H1 (cell line): ENCODE measurements at regions not wholly inside any gene's neighbourhood (a gene's known extent, or its start where the extent isn't known, plus 50 kb on each side); places are given as distances from the start of the nearest gene placed in this dataset.

ENCODE experiments used
- CTCF ChIA-PET: fragments of 300-600 bp; sonication (Branson Sonifier 250); formaldehyde crosslinking; loops from one replicate; lab custom pipeline; 2021; ENCODE audit not compliant: partially characterized antibody; lab: Charles Lee
- POLR2A ChIA-PET: fragments of 300-600 bp; sonication (Branson Sonifier 250); formaldehyde crosslinking; loops from one replicate; lab custom pipeline; 2021; ENCODE audit warnings: inconsistent platforms; ENCODE audit not compliant: partially characterized antibody; lab: Charles Lee
- DNase-seq, 2 experiments: peaks; one replicate each; pipeline versions ENCODE4 v3.0.0 to v3.0.0-alpha.2; 2010 to 2022; ENCODE audit warnings: low spot score in 2 of 2, low read depth in 1 of 2, mixed read lengths in 1 of 2
- FAIRE-seq: peaks from 2 replicates; lab custom pipeline; 2011; peaks lifted over from hg19 to GRCh38; lab: Jason Lieb, UNC
- H2AFZ ChIP-seq: 2 replicates; pipeline ENCODE4 v1.8.1; 2012; ENCODE audit warnings: low read length, inconsistent platforms
- H2AK5ac ChIP-seq: 2 replicates; pipeline ENCODE4 v1.6.1; 2013; ENCODE audit warnings: low read depth, low read length
- H2BK120ac ChIP-seq: replicated peaks from 2 replicates; pipeline ENCODE3; 2013; ENCODE audit warnings: low read depth, low read length, inconsistent platforms
- H2BK12ac ChIP-seq: 2 replicates; pipeline ENCODE4 v1.6.1; 2013; ENCODE audit warnings: low read depth, low read length
- H2BK15ac ChIP-seq: 2 replicates; pipeline ENCODE4 v1.6.1; 2013; ENCODE audit warnings: low read length
- H2BK20ac ChIP-seq: 2 replicates; pipeline ENCODE4 v1.6.1; 2013; ENCODE audit warnings: low read length
- H2BK5ac ChIP-seq: 2 replicates; pipeline ENCODE4 v1.6.1; 2013; ENCODE audit warnings: low read depth, low read length
- H3K14ac ChIP-seq: 2 replicates; pipeline ENCODE4 v1.6.1; 2013; ENCODE audit warnings: inconsistent platforms; ENCODE audit not compliant: insufficient read length
- H3K18ac ChIP-seq: 2 replicates; pipeline ENCODE4 v1.6.1; 2013; ENCODE audit warnings: low read length; ENCODE audit errors: extremely low read depth
- H3K23ac ChIP-seq: 2 replicates; pipeline ENCODE4 v1.6.1; 2013; ENCODE audit warnings: inconsistent platforms; ENCODE audit not compliant: insufficient read length
- H3K23me2 ChIP-seq: 2 replicates; pipeline ENCODE4 v1.6.1; 2013; ENCODE audit warnings: low read depth, low read length
- H3K27ac ChIP-seq: 2 replicates; pipeline ENCODE4 v1.6.1; 2011; ENCODE audit warnings: low read depth, low read length, inconsistent platforms
- H3K27me3 ChIP-seq, 4 experiments: replicated peaks in 1 of 4; 1 replicate in 1 of 4; 2 replicates in 3 of 4; pipeline versions ENCODE4 v1.6.1 to v1.8.1; 2011 to 2013; ENCODE audit warnings: low read length in 3 of 4, mild to moderate bottlenecking in 3 of 4, inconsistent platforms in 2 of 4, mixed read lengths in 2 of 4, moderate library complexity in 1 of 4; ENCODE audit not compliant: control insufficient read depth in 3 of 4, insufficient read depth in 3 of 4; ENCODE audit errors: extremely low read depth in 1 of 4
- H3K36me3 ChIP-seq, 4 experiments: 2 replicates each; pipeline versions ENCODE4 v1.6.1 to v1.8.1; 2011 to 2013; ENCODE audit warnings: mild to moderate bottlenecking in 4 of 4, low read length in 3 of 4, moderate library complexity in 2 of 4, control low read depth in 1 of 4, inconsistent platforms in 1 of 4; ENCODE audit not compliant: insufficient read depth in 4 of 4, control insufficient read depth in 2 of 4
- H3K4ac ChIP-seq: replicated peaks from 2 replicates; pipeline ENCODE3; 2013; ENCODE audit warnings: low read length, low read depth, mixed read lengths, inconsistent platforms; ENCODE audit not compliant: insufficient read length
- H3K4me1 ChIP-seq, 4 experiments: replicated peaks in 1 of 4; 1 replicate in 1 of 4; 2 replicates in 3 of 4; pipeline versions ENCODE4 v1.6.1 to v1.8.1; 2011 to 2013; ENCODE audit warnings: low read length in 3 of 4, inconsistent platforms in 2 of 4, mixed read lengths in 1 of 4; ENCODE audit not compliant: insufficient read depth in 4 of 4, control insufficient read depth in 3 of 4
- H3K4me2 ChIP-seq, 2 experiments: 2 replicates each; pipeline versions ENCODE4 v1.6.1 to v1.8.1; 2011 to 2013; ENCODE audit warnings: low read depth in 2 of 2, low read length in 2 of 2, control low read depth in 1 of 2, inconsistent platforms in 1 of 2, mild to moderate bottlenecking in 1 of 2; ENCODE audit not compliant: insufficient read depth in 1 of 2
- H3K4me3 ChIP-seq, 4 experiments: fragments of 200-600, 300-600 bp in 1 of 4; sonication (generic), shearing (Covaris generic), sonication (Bioruptor Twin) in 1 of 4; 2 replicates each; pipeline versions ENCODE4 v1.5.1 to v1.8.1; 2011 to 2016; ENCODE audit warnings: low read length in 4 of 4, low read depth in 3 of 4, control low read depth in 2 of 4, inconsistent platforms in 2 of 4, mild to moderate bottlenecking in 2 of 4, mixed read lengths in 1 of 4, moderate library complexity in 1 of 4; ENCODE audit not compliant: insufficient read depth in 2 of 4; ENCODE audit errors: extremely low read depth in 1 of 4
- H3K56ac ChIP-seq: replicated peaks from 2 replicates; pipeline ENCODE3; 2013; ENCODE audit warnings: low read depth, mild to moderate bottlenecking, mixed read lengths, low read length, inconsistent platforms; ENCODE audit not compliant: insufficient read length
- H3K79me1 ChIP-seq: 2 replicates; pipeline ENCODE4 v1.6.1; 2013; ENCODE audit warnings: low read depth, low read length, control low read depth
- H3K79me2 ChIP-seq, 2 experiments: 2 replicates each; pipeline versions ENCODE4 v1.6.1 to v1.8.1; 2012 to 2013; ENCODE audit warnings: low read length in 2 of 2, mild to moderate bottlenecking in 2 of 2, inconsistent platforms in 1 of 2; ENCODE audit not compliant: insufficient read depth in 2 of 2, control insufficient read depth in 1 of 2
- H3K9ac ChIP-seq, 4 experiments: replicated peaks in 1 of 4; 1 replicate in 1 of 4; 2 replicates in 3 of 4; pipeline versions ENCODE4 v1.6.1 to v1.8.1; 2011 to 2013; ENCODE audit warnings: low read depth in 3 of 4, low read length in 3 of 4, control low read depth in 2 of 4, mild to moderate bottlenecking in 2 of 4, moderate library complexity in 2 of 4, inconsistent platforms in 1 of 4; ENCODE audit errors: extremely low read depth in 1 of 4
- H3K9me3 ChIP-seq, 2 experiments: 2 replicates each; pipeline versions ENCODE4 v1.6.1 to v1.8.1; 2012 to 2013; ENCODE audit warnings: mild to moderate bottlenecking in 2 of 2, moderate library complexity in 2 of 2, control low read depth in 1 of 2, inconsistent platforms in 1 of 2, low read depth in 1 of 2, low read length in 1 of 2, mixed read lengths in 1 of 2; ENCODE audit not compliant: insufficient read depth in 2 of 2
- H4K20me1 ChIP-seq, 2 experiments: replicated peaks in 1 of 2; 2 replicates each; pipeline versions ENCODE3 to v1.8.1; 2011 to 2013; ENCODE audit warnings: inconsistent platforms in 2 of 2, low read length in 2 of 2, mild to moderate bottlenecking in 1 of 2; ENCODE audit not compliant: insufficient read depth in 2 of 2, control insufficient read depth in 1 of 2
- H4K5ac ChIP-seq: 2 replicates; pipeline ENCODE4 v1.6.1; 2013; ENCODE audit warnings: low read length, low read depth, mixed read lengths, inconsistent platforms; ENCODE audit not compliant: insufficient read length
- H4K8ac ChIP-seq: 2 replicates; pipeline ENCODE4 v1.8.0; 2013; ENCODE audit warnings: mild to moderate bottlenecking, moderate library complexity, low read length, inconsistent platforms; ENCODE audit not compliant: insufficient read depth; ENCODE audit errors: extremely low read depth
- H4K91ac ChIP-seq: replicated peaks from 2 replicates; pipeline ENCODE3; 2013; ENCODE audit warnings: low read length, mixed read lengths, inconsistent platforms; ENCODE audit not compliant: insufficient read length
- CEBPB ChIP-seq: IDR thresholded peaks from 2 replicates; pipeline ENCODE4 v1.6.1; 2012; ENCODE audit warnings: low read depth, low read length
- KDM4A ChIP-seq: IDR thresholded peaks from one replicate; pipeline ENCODE4 v1.7.1; 2012; ENCODE audit warnings: low read depth, mild to moderate bottlenecking, moderate library complexity, low read length, inconsistent platforms; ENCODE audit not compliant: severe bottlenecking
- TEAD4 ChIP-seq: IDR thresholded peaks from 2 replicates; pipeline ENCODE4 v1.6.1; 2012; ENCODE audit warnings: low read depth, low read length, inconsistent platforms, mixed read lengths
- WGBS, 2 experiments: shearing (Covaris generic) in 1 of 2; methylation state at CpG; one replicate each; pipeline versions ENCODE4 v1.1.6 to v1.1.7; 2013 to 2015; ENCODE audit warnings: low lambda C conversion rate in 2 of 2, mixed read lengths in 2 of 2, inconsistent platforms in 1 of 2, low coverage in 1 of 2, missing lambda C conversion rate in 1 of 2; ENCODE audit not compliant: insufficient replicate concordance in 2 of 2, insufficient coverage in 1 of 2, insufficient read length in 1 of 2; ENCODE audit errors: extremely low coverage in 1 of 2, missing lambda C conversion rate in 1 of 2; 5-methylcytosine and 5-hydroxymethylcytosine counted together

DNA sequence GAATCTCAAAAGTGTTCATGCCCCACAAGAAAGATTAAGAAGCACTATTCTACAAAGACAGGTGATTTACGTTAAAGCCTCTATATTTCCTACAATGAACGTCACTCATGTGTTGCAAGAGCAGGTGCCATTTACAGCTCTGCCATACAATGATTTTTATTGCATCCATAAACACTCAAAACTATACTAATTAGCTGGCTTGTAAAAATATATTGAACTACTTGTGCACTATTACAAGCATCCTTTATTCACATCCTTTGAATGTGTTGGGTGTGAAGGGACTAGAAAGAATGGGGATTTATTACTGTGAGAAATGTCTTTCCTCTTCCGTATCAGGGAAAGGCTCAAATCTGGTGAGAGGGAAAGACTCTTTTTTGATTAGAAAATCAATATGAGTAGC lies 50.7 kb upstream of the C3orf49 start:
- Histone ChIP-seq H2BK120ac (no peak overlapping the region), H2BK12ac (no peak overlapping the region), H4K91ac (no peak overlapping the region), H3K79me2 (no peaks in the 10 kb centered on the region), H3K27me3 (no peaks in the 10 kb centered on the region), H2AK5ac (no peak overlapping the region), H2BK5ac (no peak overlapping the region), H3K9me3 (no peaks in the 10 kb centered on the region), H3K27ac (no peak overlapping the region), H4K8ac (no peak overlapping the region), H3K9ac (no peak overlapping the region), H3K4ac (no peak overlapping the region), H3K4me1 (no peaks in the 10 kb centered on the region), H4K20me1 (no peaks in the 10 kb centered on the region), H3K18ac (no peak overlapping the region), H4K5ac (no peak overlapping the region), H2BK15ac (no peak overlapping the region), H3K4me2 (no peak overlapping the region), H3K79me1 (no peaks in the 10 kb centered on the region), H3K14ac (no peak overlapping the region), H2BK20ac (no peak overlapping the region), H2AFZ (no peak overlapping the region), H3K23me2 (no peaks in the 10 kb centered on the region), H3K4me3 (no peak overlapping the region), H3K23ac (no peak overlapping the region), H3K56ac (no peak overlapping the region), H3K36me3 (no peaks in the 10 kb centered on the region)
- ChIA-PET POLR2A (no interaction called here), CTCF (interaction anchor here (1.0 to 1.1 kb wide), 2 partner anchors 49 to 418 kb away, joined by 3 read pairs; no protein-coding TSS in a partner anchor)
- no peak for FAIRE-seq
- no peak for DNase-seq
- TF ChIP-seq CEBPB (no peak), TEAD4 (no peak), KDM4A (no peak)
- WGBS, 2 experiments, result 94% methylated on average over 3 of the region's 3 CpGs; no CpG with 5 or more reads in 1 of the 2 experiments
